Brain microvascular endothelial cell (primary cell): ENCODE measurements at regions not wholly inside any gene's neighbourhood (a gene's known extent, or its start where the extent isn't known, plus 50 kb on each side); places are given as distances from the start of the nearest gene placed in this dataset.

Experiments
- DNase-seq: peaks from one replicate; pipeline ENCODE4 v3.0.0-alpha.2; 2020
- H3K27ac ChIP-seq: fragments of 250-450 bp; sonication (Bioruptor Pico); 2 replicates; pipeline ENCODE4 v1.5.1; 2020; ENCODE audit warnings: mild to moderate bottlenecking, moderate library complexity
- H3K27me3 ChIP-seq: fragments of 250-450 bp; sonication (Bioruptor Pico); replicated peaks from 2 replicates; pipeline ENCODE4 v1.5.1; 2020; ENCODE audit warnings: mild to moderate bottlenecking
- H3K36me3 ChIP-seq: fragments of 250-450 bp; sonication (Bioruptor Pico); replicated peaks from 2 replicates; pipeline ENCODE4 v1.5.1; 2020; ENCODE audit warnings: mild to moderate bottlenecking
- H3K4me3 ChIP-seq: 2 replicates; pipeline ENCODE4 v1.5.1; 2011; ENCODE audit warnings: low read depth, mild to moderate bottlenecking, control low read depth, low read length, moderate library complexity
- in situ Hi-C: cut with HindIII; loops from 2 replicates; pipeline ENCODE4 v1.10.0; 2017; ENCODE audit warnings: low sequenced_read_pairs, low pct_ligation_motif_present
- TF ChIP-seq, protein P1 (sequence below): IDR thresholded peaks from 2 replicates; pipeline ENCODE4 v1.5.1; 2011; ENCODE audit warnings: low read depth, mild to moderate bottlenecking, moderate library complexity, low read length, control low read depth, inconsistent platforms; ENCODE audit errors: missing control alignments

DNA sequence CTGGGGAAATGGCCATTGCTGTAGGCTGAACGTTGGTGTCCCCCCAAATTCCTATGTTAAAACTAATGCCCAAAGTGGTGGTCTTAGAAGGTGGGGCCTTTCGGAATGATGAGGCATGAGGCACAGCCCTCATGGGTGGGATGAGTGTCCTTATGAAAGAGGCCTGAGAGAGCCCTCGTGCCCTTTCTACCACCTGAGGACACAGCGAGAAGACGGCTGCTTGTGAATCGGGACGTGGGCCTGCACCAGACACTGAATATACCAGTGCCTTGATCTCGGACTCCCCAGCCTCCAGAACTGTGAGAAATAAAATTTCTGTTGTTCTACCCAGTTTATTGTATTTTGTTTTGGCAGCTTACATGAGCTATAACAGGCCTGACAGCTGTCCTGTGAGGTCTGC lies 162.9 kb upstream of the B3GAT1 start:
- no peak for DNase-seq
- Histone ChIP-seq H3K27ac (no peak overlapping the region), H3K4me3 (no peak overlapping the region), H3K27me3 (no peaks in the 10 kb centered on the region), H3K36me3 (no peaks in the 10 kb centered on the region)
- in situ Hi-C loops: no loop called here
- TF ChIP-seq, protein P1, sequence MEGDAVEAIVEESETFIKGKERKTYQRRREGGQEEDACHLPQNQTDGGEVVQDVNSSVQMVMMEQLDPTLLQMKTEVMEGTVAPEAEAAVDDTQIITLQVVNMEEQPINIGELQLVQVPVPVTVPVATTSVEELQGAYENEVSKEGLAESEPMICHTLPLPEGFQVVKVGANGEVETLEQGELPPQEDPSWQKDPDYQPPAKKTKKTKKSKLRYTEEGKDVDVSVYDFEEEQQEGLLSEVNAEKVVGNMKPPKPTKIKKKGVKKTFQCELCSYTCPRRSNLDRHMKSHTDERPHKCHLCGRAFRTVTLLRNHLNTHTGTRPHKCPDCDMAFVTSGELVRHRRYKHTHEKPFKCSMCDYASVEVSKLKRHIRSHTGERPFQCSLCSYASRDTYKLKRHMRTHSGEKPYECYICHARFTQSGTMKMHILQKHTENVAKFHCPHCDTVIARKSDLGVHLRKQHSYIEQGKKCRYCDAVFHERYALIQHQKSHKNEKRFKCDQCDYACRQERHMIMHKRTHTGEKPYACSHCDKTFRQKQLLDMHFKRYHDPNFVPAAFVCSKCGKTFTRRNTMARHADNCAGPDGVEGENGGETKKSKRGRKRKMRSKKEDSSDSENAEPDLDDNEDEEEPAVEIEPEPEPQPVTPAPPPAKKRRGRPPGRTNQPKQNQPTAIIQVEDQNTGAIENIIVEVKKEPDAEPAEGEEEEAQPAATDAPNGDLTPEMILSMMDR: no peak

GRCh38 chr11:134574425-134574824 lies 162.4 kb upstream of the B3GAT1 start:
- no peaks in the 10 kb centered on the region for H3K36me3 ChIP-seq
- DNase-seq: no peak

GRCh38 chr11:134573857-134574256 lies 161.8 kb upstream of the B3GAT1 start:
- no peaks in the 10 kb centered on the region for H3K27me3 ChIP-seq
- no peak overlapping the region for H3K27ac ChIP-seq
- no peak for DNase-seq
- H3K36me3 ChIP-seq: no peaks in the 10 kb centered on the region
- no peak overlapping the region for H3K4me3 ChIP-seq
- in situ Hi-C loops: no loop called here
- TF ChIP-seq, protein P1: no peak

More at GRCh38 chr11:134574425-134574824, 162.4 kb upstream of the B3GAT1 start:
- no peak overlapping the region for H3K27ac ChIP-seq
- H3K27me3 ChIP-seq: no peaks in the 10 kb centered on the region
- H3K4me3 ChIP-seq: no peak overlapping the region
- TF ChIP-seq, protein P1: no peak
- in situ Hi-C loops: no loop called here

GRCh38 chr11:134572741-134573675 lies 161.0 kb upstream of the B3GAT1 start:
- no peak overlapping the region for H3K27ac ChIP-seq
- no peaks in the 10 kb centered on the region for H3K36me3 ChIP-seq
- DNase-seq: no peak
- TF ChIP-seq, protein P1: no peak
- no peaks in the 10 kb centered on the region for H3K27me3 ChIP-seq
- H3K4me3 ChIP-seq: no peak overlapping the region
- in situ Hi-C loops: no loop called here

GRCh38 chr11:134571301-134571700 lies 159.3 kb upstream of the B3GAT1 start:
- in situ Hi-C loops: no loop called here
- no peaks in the 10 kb centered on the region for H3K36me3 ChIP-seq
- DNase-seq: no peak
- no peak overlapping the region for H3K27ac ChIP-seq
- TF ChIP-seq, protein P1: no peak
- H3K27me3 ChIP-seq: no peaks in the 10 kb centered on the region
- H3K4me3 ChIP-seq: no peak overlapping the region
